GM21528 (cell line): ENCODE measurements at regions not wholly inside any gene's neighbourhood (a gene's known extent, or its start where the extent isn't known, plus 50 kb on each side); places are given as distances from the start of the nearest gene placed in this dataset.

Experiments
- ATAC-seq: cut with Tn5 transposase; IDR thresholded peaks from one replicate; pipeline ENCODE4 v1.9.1; 2021; ENCODE audit warnings: mild to moderate bottlenecking, moderate library complexity; ENCODE audit not compliant: unreplicated experiment, low FRiP score

DNA sequence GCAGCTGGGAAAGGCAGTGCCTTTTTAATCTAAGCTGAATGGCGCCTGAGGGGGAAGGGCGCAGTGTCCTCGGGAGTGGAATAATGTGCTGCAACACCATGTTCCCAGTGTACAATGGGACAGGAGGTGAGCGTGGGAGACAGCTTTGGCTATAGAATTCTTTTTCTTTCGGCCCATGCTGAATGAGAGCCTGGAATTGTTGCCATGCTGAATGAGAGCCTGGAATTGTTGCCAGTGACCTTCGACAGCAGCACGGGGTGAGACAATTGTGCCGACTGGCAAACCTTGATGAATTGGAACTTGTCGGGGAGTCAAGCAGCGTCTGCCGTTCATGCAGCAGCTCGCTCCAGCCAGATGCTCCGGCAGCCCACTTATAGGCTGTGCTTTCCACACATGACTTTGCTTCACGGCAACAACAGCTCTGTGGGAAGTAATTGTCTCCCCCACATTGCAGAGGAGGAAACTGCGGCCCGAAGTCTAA, 141.4 kb upstream of the E2F8 start:
- no peak for ATAC-seq

- no peak for ATAC-seq
These were observed 139.6 kb upstream of the E2F8 start for GRCh38 chr11:19380375-19380774.

DNA sequence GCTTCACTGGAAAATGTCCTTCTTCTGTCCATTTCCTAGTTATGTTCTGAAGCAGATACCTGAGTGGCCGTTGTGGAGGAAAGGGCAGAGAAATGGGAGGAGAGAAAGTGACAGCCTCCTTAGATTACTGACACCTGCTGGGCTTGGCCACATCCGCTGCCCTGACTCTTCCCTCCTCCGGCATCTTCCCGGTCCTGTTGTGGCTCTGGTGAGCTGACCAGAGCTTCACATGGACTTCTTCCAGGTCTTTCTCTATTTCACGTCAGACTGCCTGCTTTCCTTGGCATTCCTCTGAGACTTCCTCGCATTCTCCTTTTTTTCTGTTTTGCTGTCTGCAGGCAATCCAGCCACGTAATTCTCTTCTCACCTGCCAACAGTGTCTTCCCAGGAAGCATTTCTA, 138.7 kb upstream of the E2F8 start:
- no peak for ATAC-seq

DNA sequence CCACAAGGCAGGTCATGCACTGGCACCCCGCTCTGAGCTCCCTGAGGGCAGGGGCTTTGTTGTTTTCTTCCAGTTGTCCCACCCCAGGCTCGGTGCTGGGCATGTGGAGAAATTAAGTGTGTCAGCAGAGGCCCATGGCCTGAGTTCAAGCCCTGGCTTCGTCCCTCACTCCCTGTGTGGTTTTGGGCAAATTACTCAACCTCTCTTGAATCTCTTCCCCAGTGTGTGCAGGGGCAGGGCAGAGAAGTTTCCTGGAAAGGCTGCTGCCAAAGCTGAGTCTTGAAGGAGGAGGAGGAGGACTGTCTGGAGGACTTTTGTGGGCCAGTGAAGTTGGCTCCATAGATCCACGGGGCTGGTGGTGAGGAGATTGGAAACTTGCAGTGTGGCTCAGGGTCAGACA, 138.1 kb upstream of the E2F8 start:
- ATAC-seq, result no peak

DNA sequence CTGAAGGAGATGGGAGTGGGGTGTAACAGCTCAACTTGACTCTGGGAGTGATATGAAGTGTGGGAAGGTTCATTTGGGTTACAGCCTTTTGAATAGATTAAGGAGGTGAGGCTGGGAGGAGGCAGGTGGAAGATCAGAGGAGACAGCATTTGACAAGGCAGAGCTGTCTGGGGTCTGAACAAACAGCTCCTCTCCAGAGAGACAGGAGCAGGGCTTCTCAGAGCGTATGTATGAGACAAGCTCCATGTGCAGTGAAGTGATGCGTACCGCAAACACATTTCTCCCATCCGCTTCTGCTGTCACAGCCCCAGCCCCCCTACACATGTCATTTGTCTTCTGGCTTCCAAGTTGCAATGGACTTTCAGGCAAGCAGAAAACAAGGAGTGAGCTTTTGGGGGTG, 137.1 kb upstream of the E2F8 start:
- ATAC-seq, result no peak

DNA sequence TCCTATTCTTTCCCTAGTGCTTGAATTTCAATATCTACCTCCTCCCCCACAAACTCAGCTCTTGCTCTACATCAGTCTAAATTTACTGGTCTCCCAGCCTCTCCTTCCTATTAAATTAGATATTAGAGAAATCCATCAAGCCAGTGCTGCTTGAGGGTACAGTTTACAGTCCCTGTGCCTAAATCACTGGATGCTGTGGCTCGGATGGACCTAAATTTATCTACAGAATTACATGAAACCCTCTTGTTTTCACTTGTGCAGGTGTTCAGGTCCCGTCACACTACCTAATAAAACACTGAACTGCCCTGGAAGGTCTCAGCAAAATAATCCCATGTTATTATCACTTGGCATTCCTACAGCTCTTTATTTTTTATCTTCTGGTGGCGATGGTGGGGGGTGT, 134.7 kb upstream of the E2F8 start:
- no peak for ATAC-seq

DNA sequence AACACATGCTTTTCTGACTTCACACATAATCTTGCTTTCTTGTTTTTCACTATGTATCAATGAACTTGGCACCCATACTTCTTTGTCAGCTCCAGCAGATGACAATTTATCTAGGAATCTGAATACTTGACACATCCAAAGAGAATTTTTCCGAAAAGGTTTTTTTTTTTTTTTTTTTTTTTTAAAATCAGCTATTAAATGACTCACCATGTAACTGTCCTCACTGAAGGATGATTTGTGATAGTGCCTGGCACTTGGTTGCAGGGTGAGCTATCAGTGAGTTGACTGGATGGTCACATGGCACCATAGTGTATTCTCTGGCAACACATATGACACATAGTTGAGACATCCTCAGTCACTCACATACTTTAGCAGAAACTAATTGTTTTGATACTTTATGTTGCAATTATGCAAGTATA, 133.4 kb upstream of the E2F8 start:
- no peak for ATAC-seq

GRCh38 chr11:19372381-19372780, 131.6 kb upstream of the E2F8 start:
- no peak for ATAC-seq

DNA sequence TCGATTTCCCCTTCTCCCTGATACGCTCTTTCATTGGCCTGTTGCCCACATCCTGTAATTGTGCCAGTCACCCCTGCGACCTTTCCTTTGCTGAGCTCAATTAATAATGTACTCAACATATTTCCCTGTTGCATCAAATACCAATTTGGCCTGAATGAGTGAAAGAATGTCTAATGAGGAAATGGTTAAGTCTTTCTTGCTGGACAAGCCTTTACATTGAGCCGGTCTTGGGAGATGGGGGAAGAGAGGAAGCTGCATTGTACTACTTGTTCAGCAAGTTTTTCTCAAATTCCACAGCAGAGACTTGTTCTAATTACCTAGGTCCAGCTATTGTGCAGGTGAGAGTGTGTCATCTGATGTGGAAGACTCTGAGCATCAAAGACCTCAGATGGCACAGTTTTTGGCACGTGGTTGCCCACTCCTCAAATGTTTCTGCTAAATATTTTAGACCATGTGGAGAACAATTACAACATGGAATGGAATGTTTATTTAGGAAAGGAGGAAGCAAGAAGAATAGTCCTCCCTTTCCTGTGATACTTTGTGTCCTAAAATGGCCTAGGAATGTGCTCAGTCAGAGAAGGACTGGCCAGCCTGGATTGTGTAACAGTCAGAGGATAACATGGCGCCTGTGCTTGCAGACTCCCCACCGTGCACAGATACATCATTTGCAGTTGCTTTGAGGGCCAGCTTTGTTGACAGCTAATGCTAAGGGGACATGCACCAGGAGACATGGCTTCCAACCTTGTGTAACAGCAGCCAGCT, 129.5 kb upstream of the E2F8 start:
- no peak for ATAC-seq

DNA sequence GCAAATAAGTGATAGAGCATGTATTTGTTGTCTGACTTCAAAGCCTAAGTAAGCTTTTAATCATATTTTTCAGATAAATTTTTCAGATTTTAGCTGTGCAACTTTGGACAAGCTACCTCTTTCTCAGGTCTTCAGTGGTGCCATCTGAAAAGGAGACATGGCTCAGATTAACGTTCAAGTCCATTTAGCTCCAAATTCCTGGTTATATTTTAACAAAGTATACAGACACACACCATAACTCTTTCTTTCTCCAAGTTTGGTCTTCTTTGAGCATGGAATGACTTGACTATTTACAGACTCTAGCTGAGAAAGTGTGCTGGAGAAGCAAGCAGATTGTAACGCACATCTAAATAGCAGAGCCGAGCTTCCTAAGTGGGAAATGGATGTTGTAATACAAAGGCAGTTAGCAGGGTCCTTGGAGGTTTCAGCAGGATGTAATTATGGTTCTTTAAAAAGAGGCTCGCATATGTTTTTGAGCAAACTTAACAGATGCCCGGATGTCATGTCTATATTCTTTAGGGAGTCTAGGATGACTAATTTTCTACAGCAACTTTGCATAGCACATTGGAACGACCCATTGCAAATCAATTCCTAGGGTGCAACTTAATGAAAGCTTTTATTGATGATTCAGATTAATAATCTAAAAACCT, 128.1 kb upstream of the E2F8 start:
- no peak for ATAC-seq

DNA sequence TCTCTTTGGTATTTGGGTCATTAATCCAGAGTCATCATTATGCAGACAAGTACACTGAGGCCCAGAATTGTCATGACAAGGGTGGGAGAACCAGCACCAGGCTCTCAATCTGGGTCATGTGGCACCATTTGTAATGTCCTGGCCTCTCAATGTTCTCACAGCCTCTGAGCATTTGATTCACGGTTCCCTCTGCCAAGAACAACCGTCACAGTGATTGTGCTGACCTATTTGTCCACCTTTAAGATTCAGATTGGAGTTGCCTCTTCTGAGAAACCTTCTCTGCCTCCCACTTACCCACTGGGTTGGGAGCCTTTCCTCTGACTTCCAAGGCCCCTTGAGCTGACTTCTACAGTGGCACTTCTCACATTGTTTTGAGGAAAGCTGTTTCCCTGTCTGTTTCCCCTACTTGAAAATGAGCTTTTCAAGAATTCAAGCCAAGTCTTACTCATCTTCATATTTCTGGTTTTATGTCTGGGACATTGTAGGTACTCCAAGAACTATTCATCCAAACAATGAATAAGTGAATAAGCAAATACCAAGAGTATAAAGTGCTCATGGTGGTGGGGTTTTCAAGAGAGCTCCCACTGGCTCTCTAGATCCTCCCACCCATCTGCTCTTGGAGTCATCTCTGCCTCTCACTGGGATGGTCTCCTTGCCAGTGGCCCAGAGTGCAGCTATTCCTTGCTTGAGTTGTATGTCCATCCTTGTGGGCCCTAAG, 126.4 kb upstream of the E2F8 start:
- ATAC-seq, result no peak

DNA sequence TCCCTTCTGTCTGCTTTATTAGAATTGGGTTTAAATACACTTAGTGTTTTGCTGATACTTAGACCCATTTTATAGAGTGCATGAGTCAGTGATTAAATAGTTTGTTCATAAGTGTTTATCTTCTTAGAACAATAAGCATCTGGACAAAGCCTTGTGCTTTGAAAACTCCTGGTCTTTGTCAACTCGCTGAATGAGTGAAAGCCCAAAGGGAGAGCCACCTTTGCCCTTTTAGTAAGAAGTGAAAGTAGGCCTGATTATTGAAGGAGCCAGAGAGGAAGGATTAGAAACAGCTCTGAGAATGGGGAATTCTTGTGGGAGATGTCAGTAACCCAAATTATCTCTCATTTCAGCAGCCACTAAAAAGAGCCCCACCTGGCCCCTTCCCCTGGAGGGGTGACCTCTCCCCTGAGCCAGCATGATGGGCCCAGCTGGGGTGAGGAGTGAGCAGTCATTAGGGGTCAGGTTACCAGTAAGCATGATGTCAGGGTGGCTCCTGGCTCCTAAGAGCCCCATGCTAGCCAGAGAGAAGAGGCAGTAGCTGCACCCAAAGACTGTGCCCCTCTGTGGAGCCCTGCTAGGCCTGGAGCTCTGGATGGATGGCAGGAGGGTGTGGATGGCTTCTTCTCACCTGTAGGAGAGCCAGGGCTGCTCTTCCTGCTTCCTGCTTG, 125.1 kb upstream of the E2F8 start:
- ATAC-seq, result no peak

GRCh38 chr11:19359221-19360000, 118.7 kb upstream of the E2F8 start:
- no peak for ATAC-seq

- ATAC-seq, result no peak
These were observed 117.2 kb upstream of the E2F8 start for GRCh38 chr11:19357943-19358342.

GRCh38 chr11:19355601-19356000, 114.9 kb upstream of the E2F8 start:
- no peak for ATAC-seq

GRCh38 chr11:19353287-19353850, 112.6 kb upstream of the E2F8 start:
- ATAC-seq, result no peak

DNA sequence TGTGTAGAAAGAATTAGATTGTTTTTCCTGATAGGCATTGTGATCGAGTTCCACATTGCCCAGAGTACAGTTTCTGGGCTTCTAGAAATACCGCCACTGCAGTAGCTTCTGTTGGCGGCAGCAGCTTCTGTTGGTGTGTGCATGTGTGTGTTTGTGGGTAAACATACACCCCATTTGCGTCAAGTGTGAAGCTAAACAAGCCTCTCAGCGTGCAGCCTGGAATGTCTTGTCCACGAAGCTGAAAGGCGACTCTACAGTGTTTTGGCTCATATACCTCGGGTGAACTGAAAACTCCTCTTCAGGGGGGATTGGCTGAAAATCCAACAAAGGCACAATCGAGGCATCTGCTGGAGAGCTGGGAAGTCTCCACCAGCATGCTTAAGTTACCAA, 112.0 kb upstream of the E2F8 start:
- ATAC-seq, result no peak

- ATAC-seq, result no peak
These were observed 111.5 kb upstream of the E2F8 start for GRCh38 chr11:19352072-19352770.

DNA sequence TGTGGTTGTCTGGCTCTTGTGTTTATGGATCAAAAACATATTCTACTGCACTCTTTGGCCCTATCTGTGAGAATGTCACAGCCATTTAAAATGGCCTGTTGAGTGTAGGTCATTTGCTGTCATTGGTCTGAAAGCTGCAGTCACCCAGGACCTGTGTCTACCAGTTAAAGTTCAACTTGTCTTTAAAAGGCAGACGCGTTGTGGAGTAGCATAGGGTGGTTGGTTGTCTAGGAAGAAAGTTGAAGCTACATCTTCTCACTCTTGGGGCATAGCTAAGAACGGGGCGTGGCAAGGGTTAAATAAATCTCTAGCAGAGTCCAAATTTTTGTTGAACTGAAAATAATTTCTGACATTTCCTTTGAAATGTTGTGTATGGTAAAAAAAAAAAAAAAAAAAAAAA, 110.7 kb upstream of the E2F8 start:
- no peak for ATAC-seq
